ENCODE measurements at regions not wholly inside any gene's neighbourhood (a gene's known extent, or its start where the extent isn't known, plus 50 kb on each side); places are given as distances from the start of the nearest gene placed in this dataset.

- Histone ChIP-seq H3K9ac (ENCODE audit: insufficient read depth in 1 of 2, low read length in 2 of 2) (no peak overlapping the region), H3K27ac (ENCODE audit: low read depth in 1 of 2, low read length in 1 of 2) (peak overlapping the region in 1 of 2 donors; percentile 33), H3K4me1 (ENCODE audit: control insufficient read depth in 5 of 5, insufficient read depth in 5 of 5, low read length in 5 of 5) (peaks cover 0 to 64% (median 21%) of the 10 kb centered on the region in 5 donors), H3K4me3 (no peak overlapping the region), H3K27me3 (ENCODE audit: control insufficient read depth in 3 of 3, insufficient read depth in 3 of 3, low read length in 2 of 3) (no peaks in the 10 kb centered on the region), H3K36me3 (ENCODE audit: control insufficient read depth in 4 of 4, insufficient read depth in 4 of 4, low read length in 4 of 4) (no peaks in the 10 kb centered on the region), H3K9me3 (ENCODE audit: control insufficient read depth in 4 of 4, insufficient read depth in 3 of 4, low read length in 3 of 4) (no peaks in the 10 kb centered on the region)
- DNase-seq (peak; percentile 88 to 99 (median 98)), ATAC-seq (ENCODE audit: insufficient read depth, low FRiP score) (peak; percentile 58)
- WGBS, 2 donors, result 52 to 67% methylated on average over 3 of the region's 3 CpGs
- no peak for TF ChIP-seq CTCF (IDR thresholded peaks at IDR 0.05; ENCODE audit: control extremely low read depth, extremely low read depth)
Measured at GRCh38 chr21:28822486-28823335, 170.0 kb downstream of the LTN1 start.

GRCh38 chr21:28822123-28822399, 170.6 kb downstream of the LTN1 start:
- TF ChIP-seq CTCF (IDR thresholded peaks at IDR 0.05; ENCODE audit: control extremely low read depth, extremely low read depth), result no peak
- H3K9ac ChIP-seq (ENCODE audit: insufficient read depth in 1 of 2, low read length in 2 of 2), result no peak overlapping the region
- ATAC-seq (ENCODE audit: insufficient read depth, low FRiP score) (no peak), DNase-seq (peak in 1 of 3 donors; percentile 83)
- no peak overlapping the region for H3K27ac ChIP-seq (ENCODE audit: low read depth in 1 of 2, low read length in 1 of 2)
- no peaks in the 10 kb centered on the region for H3K27me3 ChIP-seq (ENCODE audit: control insufficient read depth in 3 of 3, insufficient read depth in 3 of 3, low read length in 2 of 3)
- no peaks in the 10 kb centered on the region for H3K36me3 ChIP-seq (ENCODE audit: control insufficient read depth in 4 of 4, insufficient read depth in 4 of 4, low read length in 4 of 4)
- peaks cover 0 to 64% (median 21%) of the 10 kb centered on the region in 5 donors for H3K4me1 ChIP-seq (ENCODE audit: control insufficient read depth in 5 of 5, insufficient read depth in 5 of 5, low read length in 5 of 5)
- H3K9me3 ChIP-seq (ENCODE audit: control insufficient read depth in 4 of 4, insufficient read depth in 3 of 4, low read length in 3 of 4), result no peaks in the 10 kb centered on the region
- no peak overlapping the region for H3K4me3 ChIP-seq

- DNase-seq (peak; percentile 30 to 90 (median 82)), ATAC-seq (ENCODE audit: insufficient read depth, low FRiP score) (no peak)
- H3K27ac ChIP-seq (ENCODE audit: low read depth in 1 of 2, low read length in 1 of 2), result no peak overlapping the region
- no peak overlapping the region for H3K4me3 ChIP-seq
- no peak overlapping the region for H3K9ac ChIP-seq (ENCODE audit: insufficient read depth in 1 of 2, low read length in 2 of 2)
- H3K4me1 ChIP-seq (ENCODE audit: control insufficient read depth in 5 of 5, insufficient read depth in 5 of 5, low read length in 5 of 5), result peaks cover 0 to 63% (median 21%) of the 10 kb centered on the region in 5 donors
- WGBS, 2 donors, result 75 to 86% methylated on average over 6 of the region's 6 CpGs
- no peak for TF ChIP-seq CTCF (IDR thresholded peaks at IDR 0.05; ENCODE audit: control extremely low read depth, extremely low read depth)
- no peaks in the 10 kb centered on the region for H3K9me3 ChIP-seq (ENCODE audit: control insufficient read depth in 4 of 4, insufficient read depth in 3 of 4, low read length in 3 of 4)
- no peaks in the 10 kb centered on the region for H3K27me3 ChIP-seq (ENCODE audit: control insufficient read depth in 3 of 3, insufficient read depth in 3 of 3, low read length in 2 of 3)
- no peaks in the 10 kb centered on the region for H3K36me3 ChIP-seq (ENCODE audit: control insufficient read depth in 4 of 4, insufficient read depth in 4 of 4, low read length in 4 of 4)
Measured at GRCh38 chr21:28821276-28822122, 171.2 kb downstream of the LTN1 start.

Data from lung (tissue), 11 donors.